ENCODE measurements at regions not wholly inside any gene's neighbourhood (a gene's known extent, or its start where the extent isn't known, plus 50 kb on each side); places are given as distances from the start of the nearest gene placed in this dataset.

GRCh38 chr14:80419345-80419744 lies 208.0 kb upstream of the DIO2 start:
- DNase-seq = no peak
- no peaks in the 10 kb centered on the region for H3K36me3 ChIP-seq (replicated peaks in 1 of 2; ENCODE audit: control extremely low read depth in 1 of 2, control insufficient read depth in 1 of 2, extremely low read depth in 1 of 2, insufficient read depth in 2 of 2, low read length in 1 of 2)
- no peak overlapping the region for H3K27ac ChIP-seq (ENCODE audit: low read length in 2 of 2)
- H3K9ac ChIP-seq (ENCODE audit: low read length) = no peak overlapping the region
- CTCF ChIA-PET = no interaction called here
- H3K4me3 ChIP-seq (ENCODE audit: control extremely low read depth in 1 of 5, extremely low read depth in 1 of 5, insufficient read depth in 1 of 5, low read depth in 2 of 5, low read length in 4 of 5) = no peak overlapping the region
- no peak overlapping the region for H2AFZ ChIP-seq (ENCODE audit: insufficient read depth, low read depth, low read length, poor library complexity, severe bottlenecking)
- POLR2A ChIA-PET = no interaction called here
- ATAC-seq (ENCODE audit: low read depth) = no peak
- H3K79me2 ChIP-seq (ENCODE audit: control insufficient read depth, insufficient read depth, low read length) = no peaks in the 10 kb centered on the region
- no peak for TF ChIP-seq CTCF (IDR thresholded peaks at IDR 0.05)
- H3K9me3 ChIP-seq (ENCODE audit: control extremely low read depth in 1 of 3, control insufficient read depth in 2 of 3, insufficient read depth in 1 of 3, low read length in 2 of 3) = peaks cover 0 to 5% (median 0%) of the 10 kb centered on the region in 3 donors
- no CpG with 5 or more reads among the region's 2 CpGs for WGBS (ENCODE audit: insufficient coverage)
- no peak overlapping the region for H3K27ac Mint-ChIP-seq
- no peaks in the 10 kb centered on the region for H3K4me1 Mint-ChIP-seq
- intact Hi-C loops (cut with micrococcal nuclease) = no loop called here
- no peak overlapping the region for H3K4me3 Mint-ChIP-seq
- H3K4me1 ChIP-seq (ENCODE audit: control insufficient read depth in 2 of 2, insufficient read depth in 2 of 2, low read length in 2 of 2) = no peaks in the 10 kb centered on the region
- no peaks in the 10 kb centered on the region for H3K27me3 ChIP-seq (replicated peaks in 1 of 4; ENCODE audit: control extremely low read depth in 1 of 4, control insufficient read depth in 3 of 4, insufficient read depth in 4 of 4, low read length in 3 of 4)
- H4K20me1 ChIP-seq (ENCODE audit: control insufficient read depth, insufficient read depth, low read length, poor library complexity, severe bottlenecking) = no peaks in the 10 kb centered on the region
- no peaks in the 10 kb centered on the region for H3K27me3 Mint-ChIP-seq
- H3K9me3 Mint-ChIP-seq (ENCODE audit: insufficient read depth) = peaks cover under 1% of the 10 kb centered on the region
- H3K4me2 ChIP-seq (replicated peaks; ENCODE audit: low read depth, low read length, poor library complexity, severe bottlenecking) = no peak overlapping the region

- H3K4me1 ChIP-seq (ENCODE audit: control insufficient read depth in 2 of 2, insufficient read depth in 2 of 2, low read length in 2 of 2) = no peaks in the 10 kb centered on the region
- Mint-ChIP-seq H3K27me3 (no peaks in the 10 kb centered on the region), H3K9me3 (ENCODE audit: insufficient read depth) (peaks cover 2% of the 10 kb centered on the region), H3K27ac (no peak overlapping the region), H3K4me1 (no peaks in the 10 kb centered on the region), H3K4me3 (no peak overlapping the region)
- ATAC-seq (ENCODE audit: low read depth) (no peak), DNase-seq (no peak)
- H3K27me3 ChIP-seq (replicated peaks in 1 of 4; ENCODE audit: control extremely low read depth in 1 of 4, control insufficient read depth in 3 of 4, insufficient read depth in 4 of 4, low read length in 3 of 4) = no peaks in the 10 kb centered on the region
- no peak overlapping the region for H2AFZ ChIP-seq (ENCODE audit: insufficient read depth, low read depth, low read length, poor library complexity, severe bottlenecking)
- H3K36me3 ChIP-seq (replicated peaks in 1 of 2; ENCODE audit: control extremely low read depth in 1 of 2, control insufficient read depth in 1 of 2, extremely low read depth in 1 of 2, insufficient read depth in 2 of 2, low read length in 1 of 2) = no peaks in the 10 kb centered on the region
- no peaks in the 10 kb centered on the region for H3K9me3 ChIP-seq (ENCODE audit: control extremely low read depth in 1 of 3, control insufficient read depth in 2 of 3, insufficient read depth in 1 of 3, low read length in 2 of 3)
- intact Hi-C loops (cut with micrococcal nuclease) = no loop called here
- no peaks in the 10 kb centered on the region for H4K20me1 ChIP-seq (ENCODE audit: control insufficient read depth, insufficient read depth, low read length, poor library complexity, severe bottlenecking)
- CTCF ChIA-PET = no interaction called here
- H3K9ac ChIP-seq (ENCODE audit: low read length) = no peak overlapping the region
- H3K4me3 ChIP-seq (ENCODE audit: control extremely low read depth in 1 of 5, extremely low read depth in 1 of 5, insufficient read depth in 1 of 5, low read depth in 2 of 5, low read length in 4 of 5) = no peak overlapping the region
- H3K27ac ChIP-seq (ENCODE audit: low read length in 2 of 2) = no peak overlapping the region
- no peak overlapping the region for H3K4me2 ChIP-seq (replicated peaks; ENCODE audit: low read depth, low read length, poor library complexity, severe bottlenecking)
- no peaks in the 10 kb centered on the region for H3K79me2 ChIP-seq (ENCODE audit: control insufficient read depth, insufficient read depth, low read length)
- TF ChIP-seq CTCF (IDR thresholded peaks at IDR 0.05) = no peak
- TF ChIP-seq EZH2 (IDR thresholded peaks at IDR 0.05; ENCODE audit: borderline replicate concordance, insufficient read depth, low read depth, low read length, poor library complexity, severe bottlenecking) = no peak
- 71% methylated on average over 2 of the region's 4 CpGs for WGBS (ENCODE audit: insufficient coverage)
- POLR2A ChIA-PET = no interaction called here
Observed at GRCh38 chr14:80415636-80416035, 204.3 kb upstream of the DIO2 start.
